Ishikawa (cell line): ENCODE measurements at regions not wholly inside any gene's neighbourhood (a gene's known extent, or its start where the extent isn't known, plus 50 kb on each side); places are given as distances from the start of the nearest gene placed in this dataset.

Source experiments
- CEBPB ChIP-seq: IDR thresholded peaks from 2 replicates; pipeline ENCODE4 v1.6.1; 2012
- FOXM1 ChIP-seq: IDR thresholded peaks from 2 replicates; pipeline ENCODE4 v1.6.1; 2012; ENCODE audit warnings: low read depth, borderline replicate concordance
- TAF1 ChIP-seq: IDR thresholded peaks from 2 replicates; pipeline ENCODE4 v1.6.1; 2012; ENCODE audit warnings: low read depth, mild to moderate bottlenecking
- ZBTB7A ChIP-seq: IDR thresholded peaks from 2 replicates; pipeline ENCODE4 v1.6.1; 2012; ENCODE audit warnings: low read depth
- TF ChIP-seq, protein P1 (sequence below): IDR thresholded peaks from 2 replicates; pipeline ENCODE4 v1.6.1; 2012; ENCODE audit warnings: low read depth, mild to moderate bottlenecking
- TF ChIP-seq, protein P2 (sequence below): IDR thresholded peaks from 2 replicates; pipeline ENCODE4 v1.6.1; 2012

DNA sequence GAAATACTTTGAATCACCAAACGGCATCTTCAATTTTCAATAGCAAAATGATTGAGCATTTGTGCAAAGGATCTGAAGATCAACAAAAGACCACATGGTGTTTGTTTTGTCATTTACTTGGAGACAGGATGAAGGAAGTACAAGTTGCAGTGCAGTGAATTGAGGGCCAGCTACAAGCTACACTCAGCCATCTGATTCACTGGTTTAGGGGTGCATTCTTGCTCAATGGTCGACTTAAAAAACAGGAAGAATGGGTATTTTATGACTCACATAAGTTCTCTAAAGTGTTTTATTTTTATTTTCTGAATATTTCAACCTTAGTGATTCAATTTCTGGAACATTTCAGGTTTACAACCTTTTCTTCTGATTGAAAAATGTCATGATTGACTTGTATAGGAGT lies 412.1 kb upstream of the ADAMTSL1 start:
- TF ChIP-seq ZBTB7A (no peak), TAF1 (no peak), CEBPB (no peak), FOXM1 (no peak)
- TF ChIP-seq, protein P1, sequence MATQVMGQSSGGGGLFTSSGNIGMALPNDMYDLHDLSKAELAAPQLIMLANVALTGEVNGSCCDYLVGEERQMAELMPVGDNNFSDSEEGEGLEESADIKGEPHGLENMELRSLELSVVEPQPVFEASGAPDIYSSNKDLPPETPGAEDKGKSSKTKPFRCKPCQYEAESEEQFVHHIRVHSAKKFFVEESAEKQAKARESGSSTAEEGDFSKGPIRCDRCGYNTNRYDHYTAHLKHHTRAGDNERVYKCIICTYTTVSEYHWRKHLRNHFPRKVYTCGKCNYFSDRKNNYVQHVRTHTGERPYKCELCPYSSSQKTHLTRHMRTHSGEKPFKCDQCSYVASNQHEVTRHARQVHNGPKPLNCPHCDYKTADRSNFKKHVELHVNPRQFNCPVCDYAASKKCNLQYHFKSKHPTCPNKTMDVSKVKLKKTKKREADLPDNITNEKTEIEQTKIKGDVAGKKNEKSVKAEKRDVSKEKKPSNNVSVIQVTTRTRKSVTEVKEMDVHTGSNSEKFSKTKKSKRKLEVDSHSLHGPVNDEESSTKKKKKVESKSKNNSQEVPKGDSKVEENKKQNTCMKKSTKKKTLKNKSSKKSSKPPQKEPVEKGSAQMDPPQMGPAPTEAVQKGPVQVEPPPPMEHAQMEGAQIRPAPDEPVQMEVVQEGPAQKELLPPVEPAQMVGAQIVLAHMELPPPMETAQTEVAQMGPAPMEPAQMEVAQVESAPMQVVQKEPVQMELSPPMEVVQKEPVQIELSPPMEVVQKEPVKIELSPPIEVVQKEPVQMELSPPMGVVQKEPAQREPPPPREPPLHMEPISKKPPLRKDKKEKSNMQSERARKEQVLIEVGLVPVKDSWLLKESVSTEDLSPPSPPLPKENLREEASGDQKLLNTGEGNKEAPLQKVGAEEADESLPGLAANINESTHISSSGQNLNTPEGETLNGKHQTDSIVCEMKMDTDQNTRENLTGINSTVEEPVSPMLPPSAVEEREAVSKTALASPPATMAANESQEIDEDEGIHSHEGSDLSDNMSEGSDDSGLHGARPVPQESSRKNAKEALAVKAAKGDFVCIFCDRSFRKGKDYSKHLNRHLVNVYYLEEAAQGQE, result no peak
- TF ChIP-seq, protein P2, sequence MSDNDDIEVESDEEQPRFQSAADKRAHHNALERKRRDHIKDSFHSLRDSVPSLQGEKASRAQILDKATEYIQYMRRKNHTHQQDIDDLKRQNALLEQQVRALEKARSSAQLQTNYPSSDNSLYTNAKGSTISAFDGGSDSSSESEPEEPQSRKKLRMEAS, result no peak
